GM19328 (cell line): ENCODE measurements at regions not wholly inside any gene's neighbourhood (a gene's known extent, or its start where the extent isn't known, plus 50 kb on each side); places are given as distances from the start of the nearest gene placed in this dataset.

Experiments used
- ATAC-seq: cut with Tn5 transposase; IDR thresholded peaks from one replicate; pipeline ENCODE4 v1.9.1; 2021; ENCODE audit warnings: mild to moderate bottlenecking, moderate library complexity; ENCODE audit not compliant: unreplicated experiment

DNA sequence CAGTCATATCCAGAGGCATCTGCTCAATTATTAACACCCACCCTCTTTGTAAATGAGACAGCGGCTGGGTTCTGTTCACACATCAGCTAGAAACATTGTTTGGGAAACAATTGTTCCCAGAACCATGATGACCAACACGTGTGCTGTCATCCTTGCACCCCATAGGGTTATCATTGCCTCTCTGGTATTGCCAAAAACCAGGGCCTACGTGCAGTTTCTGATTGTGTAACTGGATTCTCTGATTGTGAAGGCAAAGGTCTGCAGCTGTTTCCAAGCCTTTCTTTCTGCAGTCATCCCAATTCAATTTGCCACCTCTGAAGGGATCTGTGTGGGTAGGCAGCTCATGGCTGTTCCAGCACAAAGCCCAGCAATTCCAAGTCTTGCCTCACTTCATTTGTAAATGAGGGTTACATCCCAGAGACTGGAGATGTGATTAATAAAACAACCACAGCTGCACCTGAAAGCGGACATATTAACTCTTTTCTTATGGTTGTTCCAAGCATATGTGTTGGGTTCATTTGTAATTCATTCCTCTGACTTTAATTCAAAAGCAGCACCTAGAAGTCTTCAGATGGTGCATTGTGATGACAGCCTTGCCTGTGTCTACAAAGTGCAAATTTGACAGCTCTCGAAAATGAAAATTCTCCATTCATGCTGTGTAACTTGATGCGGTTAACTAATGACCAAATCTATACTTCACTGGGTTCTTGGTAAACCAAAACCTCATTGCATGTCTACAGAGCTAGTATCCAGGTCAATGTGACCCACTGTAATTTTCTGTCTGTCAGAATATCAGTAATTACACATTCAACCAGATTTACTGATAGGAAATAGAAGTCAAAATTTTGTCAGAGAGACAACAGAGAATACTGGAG, 66.6 kb downstream of the YIPF5 start:
- peak; percentile 81 for ATAC-seq

DNA sequence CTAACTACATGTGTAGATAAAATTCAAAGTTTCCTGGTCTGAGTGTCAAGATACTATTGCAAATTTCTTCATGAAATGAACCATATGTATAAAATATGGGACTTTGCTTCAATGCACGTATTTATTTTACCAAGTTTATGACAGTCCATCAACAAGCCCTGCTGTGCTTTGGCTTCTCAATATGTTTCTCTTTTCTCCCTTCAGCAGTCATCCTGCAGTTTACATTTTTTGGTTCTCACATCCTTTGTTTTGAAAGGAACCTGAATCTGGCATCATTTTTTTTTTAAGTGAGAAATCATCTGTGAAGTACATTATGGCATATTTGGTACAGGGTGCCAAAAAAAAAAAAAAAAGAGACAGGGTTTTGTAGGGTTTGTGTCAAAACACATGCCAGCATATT, 65.1 kb downstream of the YIPF5 start:
- no peak for ATAC-seq

DNA sequence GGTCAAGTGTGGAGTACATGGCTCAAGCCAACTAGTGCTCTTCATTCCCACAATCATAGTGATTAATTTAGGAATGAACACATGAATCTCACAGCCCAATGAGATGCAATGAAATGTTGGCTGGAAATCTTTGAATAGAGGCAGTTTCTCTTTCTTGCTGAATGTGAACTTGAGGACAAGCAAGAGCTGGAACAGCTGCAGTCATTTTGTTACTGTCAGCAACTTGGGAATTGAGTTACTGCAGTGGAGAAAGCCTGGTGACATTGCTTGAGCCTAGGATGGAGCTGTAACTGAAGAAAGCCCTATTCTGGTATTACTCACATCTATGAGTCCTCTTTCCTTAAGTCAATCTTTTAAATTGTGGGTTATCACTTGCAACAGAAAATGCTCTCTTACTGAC, 62.3 kb downstream of the YIPF5 start:
- no peak for ATAC-seq
